GM13977 (cell line): ENCODE measurements at regions not wholly inside any gene's neighbourhood (a gene's known extent, or its start where the extent isn't known, plus 50 kb on each side); places are given as distances from the start of the nearest gene placed in this dataset.
"Not testable (repeated sequence)": the region's sequence is repeated elsewhere in the genome, so short reads cannot be mapped to it uniquely, and the experiment has no call there.

Source experiments
- DNase-seq: peaks from one replicate; pipeline ENCODE4 v3.0.0; 2012; ENCODE audit warnings: low spot score
- CTCF ChIP-seq: IDR thresholded peaks from 2 replicates; pipeline ENCODE4 v1.5.1; 2012; ENCODE audit warnings: mild to moderate bottlenecking, control low read depth; ENCODE audit not compliant: insufficient read depth; ENCODE audit errors: extremely low read depth, missing control alignments
- in situ Hi-C: fragments of 300-500 bp; cut with MboI; formaldehyde crosslinking; loops from one replicate; pipeline ENCODE4 v1.12.0; 2022; ENCODE audit warnings: low sequenced_read_pairs, low pct_unique_long_range_greater_than_20kb, mixed read lengths, inconsistent platforms; ENCODE audit not compliant: unreplicated experiment

GRCh38 chr2:143928613-143929012 is 591.3 kb downstream of the ZEB2 start:
- no peak for TF ChIP-seq CTCF
- no peak for DNase-seq
- in situ Hi-C loops, result no loop called here

GRCh38 chr2:143928184-143928583 is 591.7 kb downstream of the ZEB2 start:
- TF ChIP-seq CTCF, result no peak
- DNase-seq, result no peak
- in situ Hi-C loops, result no loop called here

GRCh38 chr2:143926736-143927135 is 593.2 kb downstream of the ZEB2 start:
- DNase-seq, result no peak
- TF ChIP-seq CTCF, result no peak
- in situ Hi-C loops, result no loop called here

- in situ Hi-C loops, DNase-seq: not testable (repeated sequence)
Measured at GRCh38 chr2:143922261-143922830, 597.6 kb downstream of the ZEB2 start.

- no peak for TF ChIP-seq CTCF
- DNase-seq, result no peak
- in situ Hi-C loops, result no loop called here
Measured at GRCh38 chr2:143918465-143918989, 601.4 kb downstream of the ZEB2 start.

- in situ Hi-C loops, result no loop called here
Measured at GRCh38 chr2:143916781-143917180, 603.1 kb downstream of the ZEB2 start.

More at GRCh38 chr2:143916781-143917180, 603.1 kb downstream of the ZEB2 start:
- TF ChIP-seq CTCF, result no peak
- DNase-seq, result no peak
